ENCODE measurements at regions not wholly inside any gene's neighbourhood (a gene's known extent, or its start where the extent isn't known, plus 50 kb on each side); places are given as distances from the start of the nearest gene placed in this dataset.
"Not testable (repeated sequence)": the region's sequence is repeated elsewhere in the genome, so short reads cannot be mapped to it uniquely, and the experiment has no call there.

DNA sequence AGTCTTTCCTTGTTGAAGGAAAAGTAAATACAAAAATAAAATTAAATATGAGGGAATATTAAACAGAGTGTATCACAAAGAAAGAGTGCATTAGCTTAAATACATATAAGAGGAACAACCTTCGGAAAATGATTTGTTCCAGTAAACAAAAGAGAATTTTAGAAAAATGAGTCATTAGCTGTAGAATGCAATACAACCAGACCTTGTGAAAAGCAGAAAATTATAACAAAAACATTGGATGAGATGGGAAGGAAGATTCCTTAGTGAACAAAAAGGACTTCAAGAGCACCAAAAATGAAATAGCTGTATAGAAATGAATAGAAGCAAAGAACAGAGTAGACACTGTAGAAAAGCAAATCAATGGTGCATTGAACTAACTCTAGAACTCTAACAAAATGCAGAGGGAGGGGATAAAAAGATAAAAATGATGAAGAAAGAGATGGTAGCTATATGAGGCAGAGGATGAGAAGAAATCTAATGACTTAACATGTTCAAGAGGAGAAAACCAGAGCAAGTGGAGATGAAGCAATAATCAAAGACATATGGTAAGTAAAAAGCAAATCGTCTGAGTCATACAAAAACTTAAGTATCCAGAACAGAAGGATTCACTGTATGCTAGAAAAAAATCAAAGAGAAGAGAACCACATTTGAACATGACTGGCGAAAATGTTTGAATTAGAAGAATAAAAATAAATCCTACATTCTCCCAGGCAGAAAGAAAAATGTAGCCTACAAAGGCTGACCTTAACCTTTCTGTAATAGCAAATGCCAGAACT is 190.5 kb downstream of the TMEM26 start:
- no peak for DNase-seq

DNA sequence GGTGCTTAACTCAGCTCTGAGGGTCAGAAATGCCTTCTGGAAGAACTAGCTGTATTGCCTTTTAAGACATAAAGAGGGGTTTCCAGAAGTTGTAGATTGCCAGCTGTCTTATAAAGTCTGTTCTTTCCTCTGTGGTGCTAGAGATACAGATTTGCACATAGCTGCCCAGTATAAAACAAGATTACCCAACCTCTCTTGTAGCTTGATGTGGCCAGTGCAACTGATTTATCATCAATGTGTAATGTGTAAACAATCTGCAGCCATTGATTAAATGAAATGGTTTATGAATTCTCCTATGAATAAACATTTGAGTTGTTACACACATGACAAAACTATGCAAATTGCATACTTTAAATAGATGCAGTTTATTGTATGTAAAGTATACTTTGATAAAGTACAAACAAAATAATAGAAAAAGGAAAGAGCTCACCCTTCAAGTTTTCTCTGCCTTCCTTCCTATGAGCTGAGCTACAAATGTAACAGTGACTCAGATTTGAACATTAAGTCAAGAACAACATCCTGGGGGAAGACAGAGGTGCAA is 195.2 kb downstream of the TMEM26 start:
- no peak for DNase-seq

DNA sequence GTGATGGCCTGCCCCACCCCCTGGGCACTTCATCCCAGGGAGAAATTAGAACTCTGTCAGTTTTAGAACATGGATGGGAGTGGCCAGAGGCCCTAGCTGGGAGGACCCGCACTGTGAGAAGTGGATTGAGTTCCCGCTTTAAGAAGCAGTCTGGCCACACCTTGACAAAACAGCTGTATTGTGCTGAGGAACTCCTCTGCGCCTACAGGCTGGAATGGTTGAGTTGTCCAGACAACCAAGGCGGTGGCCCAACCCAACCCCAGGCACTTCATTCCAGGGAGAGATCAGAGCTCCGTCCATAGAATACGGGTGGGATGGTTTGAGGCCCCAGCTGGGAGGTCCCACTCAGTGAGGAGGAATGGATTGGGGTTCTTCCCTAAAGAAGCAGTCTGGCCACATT is 196.0 kb downstream of the TMEM26 start:
- DNase-seq = no peak

GRCh38 chr10:61252326-61252725 is 200.9 kb downstream of the TMEM26 start:
- DNase-seq = not testable (repeated sequence)

DNA sequence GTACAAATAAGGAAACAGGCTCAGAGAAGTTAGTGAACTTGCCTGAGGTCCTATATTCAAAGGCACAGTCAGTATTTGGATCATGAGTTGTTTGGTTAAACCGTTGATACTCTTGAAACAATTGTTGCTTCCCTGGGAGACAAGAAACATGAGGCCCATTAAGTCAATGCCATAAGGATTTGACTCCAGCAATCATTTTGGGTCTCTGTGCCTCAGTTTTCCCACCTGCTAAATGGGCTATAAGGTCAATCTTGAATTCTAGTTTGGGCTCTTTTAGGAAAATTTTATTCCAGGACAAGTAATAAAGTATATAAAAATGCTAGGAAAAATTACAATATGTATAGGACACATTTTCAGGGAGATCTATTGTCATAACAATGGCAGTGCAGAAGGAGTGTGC is 202.1 kb downstream of the TMEM26 start:
- DNase-seq = no peak

- no peak for DNase-seq
Observed at GRCh38 chr10:61250131-61250530, 203.1 kb downstream of the TMEM26 start.

DNA sequence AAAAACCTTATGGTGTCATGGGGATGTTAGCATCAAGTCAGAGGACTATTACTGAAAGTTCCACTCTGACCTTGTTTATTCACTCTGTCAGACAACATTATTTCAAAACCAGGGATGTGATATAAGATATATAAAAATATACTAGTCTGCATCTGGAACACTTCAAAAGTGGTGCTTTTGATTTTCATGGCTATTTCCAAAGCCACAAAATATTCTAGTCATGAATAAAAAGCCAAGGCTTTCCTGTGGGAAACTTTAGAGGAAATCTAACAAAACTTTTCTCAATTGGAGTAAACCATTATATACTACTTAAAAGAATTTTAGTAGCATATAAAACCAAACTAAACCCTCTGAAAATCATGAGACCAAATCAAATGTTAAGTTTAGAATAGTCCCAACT is 205.2 kb downstream of the TMEM26 start:
- no peak for DNase-seq

GRCh38 chr10:61244261-61244775 is 208.9 kb downstream of the TMEM26 start:
- no peak for DNase-seq

- DNase-seq = no peak
Observed at GRCh38 chr10:61232780-61233179, 220.4 kb downstream of the TMEM26 start.

GRCh38 chr10:61225939-61226338 is 227.2 kb downstream of the TMEM26 start:
- no peak for DNase-seq

DNA sequence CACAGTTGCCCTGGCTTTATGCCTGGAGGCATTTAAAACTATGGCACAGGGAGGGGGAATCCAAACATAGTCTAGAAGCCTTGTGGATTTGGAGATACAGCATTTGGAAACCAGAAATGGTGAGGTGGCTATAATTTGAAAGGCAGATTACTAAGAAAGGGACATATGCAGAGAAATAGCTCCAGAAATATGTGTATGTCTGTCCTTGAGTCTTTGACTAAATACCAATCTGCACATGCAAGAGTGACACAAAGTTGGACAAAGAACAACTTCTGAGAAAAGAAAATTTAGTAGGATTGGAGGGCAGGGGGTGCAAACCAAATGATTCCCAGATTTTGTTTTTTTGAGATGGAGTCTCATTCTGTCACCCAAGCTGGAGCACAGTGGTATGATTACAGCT is 229.6 kb downstream of the TMEM26 start:
- no peak for DNase-seq

DNA sequence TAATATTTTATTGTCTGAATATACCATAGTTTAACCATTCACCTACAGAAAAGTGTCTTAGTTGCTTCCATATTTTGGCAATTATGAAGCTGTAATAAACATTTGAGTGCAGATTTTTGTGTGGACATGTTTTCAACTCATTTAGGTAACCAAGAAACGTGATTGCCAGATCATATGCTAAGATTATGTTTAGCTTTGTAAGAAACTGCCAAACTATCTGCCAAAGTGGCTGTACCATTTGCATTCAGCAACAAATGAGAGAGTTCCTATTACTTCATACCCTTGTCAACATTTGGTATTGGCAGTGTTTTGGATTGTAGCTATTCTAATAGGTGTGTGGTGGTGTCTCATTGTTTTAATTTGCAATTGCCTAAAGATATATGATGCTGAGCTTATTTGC is 233.5 kb downstream of the TMEM26 start:
- no peak for DNase-seq

GRCh38 chr10:61217851-61218565 is 235.2 kb downstream of the TMEM26 start:
- DNase-seq = no peak

DNA sequence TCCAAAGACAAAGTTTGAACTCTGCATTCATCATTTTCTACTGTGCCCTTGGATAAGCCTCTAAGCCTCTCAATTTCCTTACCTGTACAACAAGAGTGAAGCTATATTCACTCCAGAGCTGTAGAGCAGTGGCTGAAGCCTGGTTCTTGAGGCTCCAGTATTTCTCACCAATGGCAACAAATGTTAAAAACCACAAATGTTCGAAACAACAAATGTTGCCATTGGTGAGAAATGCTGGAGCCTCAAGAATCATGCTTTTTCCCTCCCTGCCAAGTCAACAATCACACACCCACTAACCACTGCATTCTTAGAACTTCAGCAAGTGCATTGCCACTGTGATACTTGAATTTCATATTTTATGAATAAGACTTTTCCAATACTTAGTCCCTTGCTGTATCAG is 237.9 kb downstream of the TMEM26 start:
- DNase-seq = no peak

DNA sequence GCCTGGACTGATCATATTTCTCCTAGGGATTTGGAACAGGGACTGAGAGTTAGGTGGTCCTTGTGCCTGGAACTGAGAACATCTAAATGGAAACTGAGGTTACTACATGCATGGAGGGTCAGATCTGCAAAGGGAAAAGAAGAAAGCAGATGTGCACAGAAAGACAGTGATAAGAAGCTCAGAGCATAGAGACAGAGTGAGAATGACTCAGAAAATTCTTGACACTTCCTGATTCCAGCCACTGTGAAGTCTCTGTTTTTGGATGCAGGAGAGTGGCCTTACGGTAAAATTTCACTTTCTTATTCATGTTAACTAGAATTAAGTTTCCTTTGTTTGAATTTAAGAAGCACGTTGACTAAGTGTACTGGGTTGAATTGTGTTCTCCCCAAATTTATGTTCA is 241.7 kb downstream of the TMEM26 start:
- DNase-seq = no peak

DNA sequence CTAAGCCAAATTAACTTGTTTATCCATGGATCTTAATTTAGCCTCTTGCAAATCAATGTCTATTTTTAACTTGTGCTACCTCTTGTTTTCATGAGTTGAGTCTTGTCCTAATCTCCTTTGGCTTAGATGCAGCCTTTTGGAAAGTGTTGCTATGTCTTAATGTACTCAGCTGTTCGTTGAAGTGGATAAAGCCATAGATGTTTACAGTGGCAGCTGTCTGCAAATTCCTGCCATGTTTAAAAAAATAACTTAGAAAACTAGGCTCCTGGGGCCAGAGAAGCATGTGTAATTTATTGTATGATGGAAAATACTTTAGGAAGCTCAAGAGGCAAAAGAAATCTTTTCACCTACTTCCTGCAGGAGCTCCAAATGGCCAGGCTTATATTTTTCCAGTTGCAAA is 253.1 kb upstream of the RHOBTB1 start:
- no peak for DNase-seq

GRCh38 chr10:61195211-61195610 is 251.2 kb upstream of the RHOBTB1 start:
- DNase-seq = no peak

- not testable (repeated sequence) for DNase-seq
Observed at GRCh38 chr10:61192589-61192988, 248.6 kb upstream of the RHOBTB1 start.

DNA sequence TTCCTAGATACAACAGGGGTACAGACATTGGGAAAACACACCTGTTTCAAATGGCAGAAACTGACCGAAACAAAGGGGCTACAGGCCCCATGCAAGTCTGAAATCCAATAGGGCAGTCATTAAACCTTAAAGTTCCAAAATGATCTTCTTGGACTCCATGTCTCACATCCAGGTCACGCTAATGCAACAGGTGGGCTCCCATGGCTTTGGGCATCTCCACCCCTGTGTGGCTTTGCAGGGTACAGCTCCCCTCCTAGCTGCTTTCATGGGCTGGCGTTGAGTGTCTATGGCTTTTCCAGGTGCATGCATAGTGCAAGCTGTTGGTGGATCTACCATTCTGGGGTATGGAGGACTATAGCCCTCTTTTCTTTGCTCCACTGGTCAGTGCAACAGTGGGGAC is 248.1 kb upstream of the RHOBTB1 start:
- no peak for DNase-seq

DNA sequence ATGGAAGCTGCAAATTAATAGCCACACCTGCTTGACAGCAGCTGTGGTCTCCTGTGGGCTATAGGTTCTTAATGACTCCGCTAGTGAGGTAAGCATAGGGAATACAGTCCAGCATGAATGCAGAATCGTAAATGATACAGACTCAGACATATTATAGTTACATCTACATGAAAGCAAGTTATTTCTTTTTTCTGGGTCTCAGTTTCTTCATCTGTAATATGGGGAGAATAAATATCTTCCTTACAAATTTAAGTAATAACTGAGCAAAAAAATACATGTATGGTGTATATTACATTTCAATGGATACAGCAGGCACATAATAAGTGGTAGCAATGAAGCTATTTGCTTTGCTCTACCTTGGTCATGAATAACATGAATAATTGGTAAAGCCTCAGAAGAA is 245.9 kb upstream of the RHOBTB1 start:
- DNase-seq = no peak

- DNase-seq = no peak
Observed at GRCh38 chr10:61188691-61189090, 244.7 kb upstream of the RHOBTB1 start.

GRCh38 chr10:61188101-61188500 is 244.1 kb upstream of the RHOBTB1 start:
- no peak for DNase-seq

GRCh38 chr10:61187601-61188000 is 243.6 kb upstream of the RHOBTB1 start:
- no peak for DNase-seq

DNA sequence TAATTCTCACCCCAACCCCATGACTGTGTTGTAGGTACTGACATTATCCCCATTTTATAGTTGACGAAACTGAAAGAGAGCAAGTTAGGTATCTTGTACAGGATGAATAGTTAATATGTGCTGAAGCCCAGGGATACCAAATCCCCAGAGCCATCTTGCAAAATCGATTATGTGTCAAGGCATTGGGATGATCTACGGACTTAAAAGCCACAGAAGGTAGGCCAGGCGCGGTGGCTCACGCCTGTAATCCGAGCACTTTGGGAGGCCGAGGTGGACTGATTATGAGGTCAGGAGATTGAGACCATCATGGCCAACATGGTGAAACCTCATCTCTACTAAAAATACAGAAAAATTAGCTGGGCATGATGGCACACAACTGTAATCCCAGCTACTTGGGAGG is 242.4 kb upstream of the RHOBTB1 start:
- no peak for DNase-seq
